HG02610 (cell line): ENCODE measurements at regions not wholly inside any gene's neighbourhood (a gene's known extent, or its start where the extent isn't known, plus 50 kb on each side); places are given as distances from the start of the nearest gene placed in this dataset.

Source experiments
- ATAC-seq: cut with Tn5 transposase; IDR thresholded peaks from one replicate; pipeline ENCODE4 v1.9.1; 2021; ENCODE audit warnings: mild to moderate bottlenecking, moderate library complexity; ENCODE audit not compliant: unreplicated experiment

- ATAC-seq: no peak
These were observed 205.6 kb downstream of the ALDH8A1 start for GRCh38 chr6:134744301-134744700.

DNA sequence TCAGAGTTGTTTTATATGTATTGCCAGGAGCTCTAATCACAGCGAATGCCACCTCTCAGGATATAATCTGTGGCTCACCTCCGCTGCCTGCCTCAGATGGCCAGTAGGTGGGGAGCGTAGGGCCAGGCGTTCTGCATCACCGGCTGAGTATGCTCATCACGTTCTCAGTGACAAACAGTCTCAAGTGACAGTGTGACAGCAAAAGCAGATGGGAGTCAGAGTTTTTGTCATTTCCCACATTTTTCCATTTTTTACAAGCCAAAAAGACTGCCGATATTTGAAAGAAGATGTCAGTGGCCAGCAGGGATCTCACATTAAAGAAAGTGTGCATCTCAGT lies 208.7 kb downstream of the ALDH8A1 start:
- no peak for ATAC-seq

DNA sequence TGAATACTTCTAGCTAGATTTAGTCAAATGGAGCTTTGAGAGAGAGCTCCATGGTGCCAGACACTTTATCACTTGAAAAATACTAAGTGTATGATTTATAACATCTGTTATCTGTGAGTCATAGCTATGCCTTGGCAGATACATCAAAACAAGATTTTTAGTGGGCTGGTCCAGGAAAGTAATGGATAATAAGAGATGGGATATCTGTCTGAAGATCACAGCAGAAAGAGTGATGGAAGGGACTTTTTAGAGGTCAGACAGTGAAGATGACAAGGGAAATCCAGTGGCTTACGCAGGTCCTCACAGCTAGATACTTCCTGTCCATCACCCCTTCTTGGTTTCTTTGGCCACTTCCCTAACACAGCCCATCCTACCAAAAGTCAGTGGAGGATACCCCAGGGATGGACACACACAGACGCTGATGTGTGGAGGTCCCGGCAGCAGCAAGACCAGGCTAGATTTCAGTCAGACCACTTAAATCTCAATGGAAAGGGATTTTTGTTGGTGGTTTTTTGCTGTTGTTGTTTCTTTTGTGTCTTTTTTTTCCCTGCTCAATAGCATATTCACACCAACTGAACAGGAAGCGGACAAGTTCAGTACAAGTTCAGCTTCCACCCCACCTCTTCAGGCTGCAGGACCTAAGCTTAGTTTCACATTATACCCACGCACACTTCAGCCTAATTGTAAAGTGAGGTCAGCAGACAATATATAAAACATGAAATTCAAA lies 209.3 kb downstream of the ALDH8A1 start:
- no peak for ATAC-seq

DNA sequence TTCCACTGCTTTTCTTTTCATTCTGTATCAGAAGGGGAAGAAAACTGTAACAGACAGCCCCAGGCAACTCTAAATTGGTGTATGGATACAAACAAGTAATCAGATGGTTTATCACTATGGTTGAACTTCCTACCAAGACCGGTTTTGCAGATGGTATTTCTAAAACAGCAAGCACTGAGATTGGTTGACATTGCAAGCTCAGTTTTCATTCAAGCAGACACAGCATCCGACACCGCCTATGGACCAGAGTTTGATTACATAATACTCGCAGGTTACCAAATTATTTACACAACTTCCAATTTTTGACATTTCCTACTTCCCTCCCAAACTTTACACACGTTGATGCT lies 209.9 kb downstream of the ALDH8A1 start:
- ATAC-seq: no peak

DNA sequence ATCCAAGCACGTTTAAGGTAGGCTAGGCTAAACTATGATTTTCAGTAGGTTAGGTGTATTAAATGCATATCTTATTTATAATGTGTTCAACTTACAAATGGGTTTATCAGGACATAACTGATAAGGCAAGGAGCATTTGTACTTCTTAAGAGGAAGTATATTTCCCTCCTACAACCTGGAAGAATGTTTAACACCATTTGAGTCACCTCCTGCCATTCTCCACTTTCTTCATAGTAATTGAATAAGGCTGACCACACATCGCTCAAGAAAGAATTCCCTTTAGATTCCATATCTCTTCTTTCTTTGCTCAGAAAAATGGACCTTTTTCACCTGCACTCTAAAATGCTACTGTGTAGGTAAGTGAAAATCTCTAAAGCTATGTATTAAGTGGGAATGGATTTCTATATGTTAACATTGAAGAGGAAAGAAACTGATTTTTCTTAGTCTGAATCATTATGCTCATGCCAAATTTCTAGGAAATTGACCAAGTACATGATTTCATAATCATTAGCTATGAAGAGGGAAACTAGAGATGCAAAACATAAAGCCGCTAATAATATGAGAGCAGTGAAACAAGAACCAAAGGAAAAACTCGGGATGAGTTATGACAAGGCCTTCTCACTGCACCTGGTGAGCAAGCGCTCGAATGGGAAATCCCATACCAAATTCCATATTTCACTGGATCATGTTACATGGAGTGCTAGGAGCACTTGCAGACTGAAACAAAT lies 210.4 kb downstream of the ALDH8A1 start:
- no peak for ATAC-seq

DNA sequence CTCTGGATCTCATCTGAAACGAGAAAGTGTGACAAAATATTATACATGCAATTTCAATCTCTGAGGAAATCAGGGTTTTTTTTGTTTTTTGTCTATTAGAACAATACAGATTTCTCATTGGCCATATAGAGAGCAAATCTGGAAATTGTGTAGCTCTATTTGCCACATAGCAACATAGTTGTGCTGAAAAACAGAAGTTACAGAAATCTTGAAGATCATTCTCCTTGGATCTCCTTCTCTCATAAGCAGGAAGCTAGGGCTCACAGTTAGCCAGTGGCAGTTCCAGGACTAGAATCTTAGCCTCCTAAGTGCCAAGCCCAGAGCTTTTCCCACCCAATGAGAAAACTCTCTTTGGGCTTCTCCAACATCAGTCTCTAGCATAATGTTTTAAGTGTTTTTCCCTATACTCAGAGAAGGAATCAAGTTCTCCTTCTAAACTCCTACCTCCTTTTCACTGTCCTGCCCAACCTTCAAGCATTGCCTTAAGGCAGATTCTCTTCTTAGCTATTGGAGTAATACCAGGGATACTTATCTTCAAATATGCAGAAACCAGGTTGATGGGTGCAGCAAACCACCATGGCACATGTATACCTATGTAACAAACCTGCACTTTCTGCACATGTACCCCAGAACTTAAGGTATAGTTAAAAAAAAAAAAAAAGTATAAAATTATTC lies 211.6 kb downstream of the ALDH8A1 start:
- no peak for ATAC-seq

DNA sequence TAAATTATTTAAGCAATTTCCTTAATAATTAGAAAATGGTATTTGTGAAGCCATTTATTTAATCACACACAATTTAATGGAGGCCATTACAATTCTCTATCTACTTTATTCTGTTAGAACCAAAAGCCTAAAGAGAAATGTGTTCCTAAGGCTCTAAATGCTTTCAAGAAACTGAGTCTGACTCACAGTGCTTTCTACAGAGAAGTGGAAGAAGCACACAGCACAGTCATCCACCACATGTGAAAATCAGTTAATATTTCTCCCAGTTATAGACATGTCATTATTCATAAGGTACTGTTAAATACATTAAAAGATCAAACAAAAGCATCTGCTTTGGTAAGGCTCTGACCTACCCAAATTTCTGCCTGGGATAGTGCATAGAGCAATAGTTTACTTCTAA lies 214.4 kb downstream of the ALDH8A1 start:
- ATAC-seq: no peak

DNA sequence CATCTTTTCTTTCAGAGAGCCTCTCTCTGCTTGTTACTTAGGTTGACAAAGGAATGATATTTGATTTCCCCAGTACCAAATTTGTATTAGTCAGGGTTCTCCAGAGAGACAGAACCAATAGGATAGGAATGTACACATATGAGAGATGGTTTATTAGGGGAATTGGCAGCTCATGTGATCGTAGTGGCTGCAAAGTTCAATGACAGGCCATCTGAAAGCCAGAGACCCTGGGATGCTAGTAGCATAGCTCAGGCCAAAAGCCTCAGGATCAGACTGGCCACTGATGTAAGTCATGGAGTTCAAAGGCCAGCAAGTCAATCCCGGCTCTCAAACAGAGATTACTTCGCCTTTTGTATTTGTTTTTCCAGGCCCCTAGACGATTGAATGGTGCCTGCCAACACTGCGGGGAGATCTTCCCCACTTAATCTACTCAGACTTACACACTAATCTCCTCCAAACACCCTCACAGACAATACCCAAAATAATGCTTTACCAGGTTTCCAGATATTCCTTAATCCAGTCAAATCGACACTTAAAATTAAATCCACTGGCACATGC lies 215.5 kb downstream of the ALDH8A1 start:
- no peak for ATAC-seq

- no peak for ATAC-seq
These were observed 216.1 kb downstream of the ALDH8A1 start for GRCh38 chr6:134733801-134734200.

DNA sequence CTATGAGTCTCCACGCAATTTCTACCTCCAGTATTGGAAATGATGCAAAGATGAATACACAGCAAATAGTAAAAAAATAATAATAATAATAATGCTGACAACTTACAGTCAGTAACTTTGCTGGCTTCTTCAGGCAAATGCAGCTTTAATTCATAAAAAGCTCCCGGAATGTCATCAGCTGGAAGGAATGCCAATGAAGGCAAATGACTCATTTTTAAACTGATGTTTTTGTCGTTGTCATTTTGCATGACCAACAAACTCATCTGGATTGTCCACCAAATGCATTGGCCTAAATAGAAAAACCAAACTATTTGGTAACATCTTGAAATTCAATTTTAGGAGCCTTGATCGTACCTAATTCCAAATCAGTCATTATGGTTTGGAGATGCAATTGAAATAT lies 217.1 kb downstream of the ALDH8A1 start:
- ATAC-seq: no peak

GRCh38 chr6:134731615-134732014 lies 218.3 kb downstream of the ALDH8A1 start:
- no peak for ATAC-seq

DNA sequence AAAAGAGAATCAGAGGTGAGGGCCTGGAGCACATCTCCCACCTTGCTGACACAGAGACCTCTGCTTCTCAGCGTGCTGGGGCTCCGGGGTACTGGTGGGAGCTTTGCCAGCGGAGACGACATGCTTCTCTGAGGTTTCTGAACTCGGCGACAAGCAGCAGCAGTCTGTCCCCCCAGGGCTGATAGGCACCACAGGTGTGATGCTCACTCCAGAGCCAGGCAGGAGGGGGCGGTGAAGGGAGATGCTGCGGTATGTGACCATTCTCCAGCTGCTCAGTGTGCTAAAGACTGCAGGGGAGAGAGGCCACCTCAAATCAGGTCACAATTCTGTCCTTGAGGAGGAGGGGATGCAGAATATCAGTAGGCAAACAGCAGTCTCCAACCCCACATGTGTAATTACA lies 219.9 kb downstream of the ALDH8A1 start:
- no peak for ATAC-seq

DNA sequence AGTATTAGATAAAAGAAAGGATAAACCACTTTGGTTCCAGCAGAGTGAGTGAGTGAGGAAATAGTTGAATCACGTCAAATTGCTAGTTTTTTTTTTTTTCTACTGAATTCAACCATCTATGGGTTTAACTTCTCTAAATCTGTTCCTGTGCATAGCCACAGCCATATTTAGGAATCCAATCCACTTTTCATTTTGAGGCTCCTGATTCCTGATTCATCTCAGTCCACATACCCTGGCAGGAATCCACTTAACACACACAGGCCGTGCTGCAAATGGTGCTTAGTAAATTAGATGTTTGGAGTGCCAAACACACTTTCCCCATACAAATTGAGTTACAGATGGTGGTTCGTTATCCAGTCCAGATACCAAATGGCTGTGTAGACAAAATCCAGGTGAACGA lies 220.3 kb downstream of the ALDH8A1 start:
- no peak for ATAC-seq

DNA sequence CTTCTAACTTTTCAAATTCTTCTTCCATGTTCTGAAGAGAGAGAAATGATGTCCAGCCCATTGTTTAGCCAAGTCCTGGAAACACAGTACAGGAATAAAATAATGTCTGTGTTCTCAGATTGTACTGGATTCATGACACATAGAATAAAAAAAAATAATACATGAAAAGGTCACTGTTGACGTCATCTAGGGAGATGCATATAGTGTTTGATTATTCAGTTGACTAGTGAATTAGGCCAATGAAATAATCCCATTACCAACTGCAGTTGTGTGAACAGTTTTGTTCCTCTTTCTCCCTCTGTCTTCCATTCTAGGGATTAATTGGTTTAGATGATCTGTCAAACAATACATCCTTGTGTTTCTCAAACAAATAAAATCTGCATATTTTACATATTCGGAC lies 222.8 kb downstream of the ALDH8A1 start:
- ATAC-seq: no peak

GRCh38 chr6:134725590-134725989 lies 224.3 kb downstream of the ALDH8A1 start:
- no peak for ATAC-seq

DNA sequence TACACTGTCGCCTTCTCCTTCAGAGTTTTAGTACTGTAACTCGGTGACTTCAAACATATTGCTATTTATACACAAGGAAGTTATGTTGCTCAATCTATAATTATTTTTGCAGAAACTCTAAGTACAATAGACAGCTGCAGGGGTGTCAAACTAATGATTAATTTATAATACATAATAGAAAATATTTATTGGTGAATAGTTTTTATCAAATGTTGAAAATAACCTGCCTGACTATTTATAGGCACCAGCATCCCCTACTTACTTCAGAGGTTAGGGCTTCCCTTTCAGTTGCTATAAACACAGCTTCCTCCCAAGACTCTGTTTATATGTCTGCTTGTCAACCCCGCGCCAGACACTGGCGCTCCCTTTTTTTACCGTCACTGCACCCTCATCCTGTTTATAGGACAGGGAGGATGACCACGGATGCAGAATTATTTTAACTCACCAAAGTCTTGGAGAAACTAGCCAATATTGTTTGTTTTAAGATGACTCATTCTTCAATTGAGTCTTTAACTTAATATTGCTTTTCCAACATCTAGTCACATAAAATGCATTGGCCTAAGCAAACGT lies 225.0 kb downstream of the ALDH8A1 start:
- no peak for ATAC-seq

GRCh38 chr6:134723081-134723871 lies 226.6 kb downstream of the ALDH8A1 start:
- ATAC-seq: no peak

DNA sequence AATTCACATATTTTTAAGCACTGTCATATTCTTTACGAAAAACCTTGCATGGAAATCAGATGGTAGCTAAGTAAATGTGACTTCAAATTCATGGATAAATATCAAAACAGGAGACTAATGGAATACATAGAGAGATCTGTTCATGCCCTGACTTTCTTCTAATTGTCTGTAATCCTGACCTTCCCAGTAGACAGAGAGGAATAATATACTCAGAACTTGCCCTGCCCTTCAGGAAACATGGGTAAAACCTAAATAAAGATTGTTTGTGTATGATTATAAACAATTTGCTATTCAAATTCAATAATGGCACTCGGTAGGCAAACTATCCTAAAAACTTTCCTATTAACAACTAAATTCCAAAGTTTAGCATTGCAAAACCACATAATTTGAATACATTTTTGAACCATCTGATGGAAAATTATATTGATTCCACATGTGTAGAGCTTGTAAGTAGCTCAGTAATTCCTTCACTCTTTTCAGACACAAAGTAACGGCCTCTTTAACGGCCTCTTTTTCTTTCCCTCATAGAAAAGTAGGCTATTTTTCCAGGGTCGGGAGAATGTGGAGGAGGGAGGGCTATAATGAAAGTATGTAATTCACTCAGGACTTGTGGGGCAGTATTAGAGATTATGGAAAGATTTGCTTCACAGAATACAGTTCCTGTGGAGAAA lies 227.6 kb downstream of the ALDH8A1 start:
- ATAC-seq: no peak

- no peak for ATAC-seq
These were observed 228.9 kb downstream of the ALDH8A1 start for GRCh38 chr6:134721060-134721405.

DNA sequence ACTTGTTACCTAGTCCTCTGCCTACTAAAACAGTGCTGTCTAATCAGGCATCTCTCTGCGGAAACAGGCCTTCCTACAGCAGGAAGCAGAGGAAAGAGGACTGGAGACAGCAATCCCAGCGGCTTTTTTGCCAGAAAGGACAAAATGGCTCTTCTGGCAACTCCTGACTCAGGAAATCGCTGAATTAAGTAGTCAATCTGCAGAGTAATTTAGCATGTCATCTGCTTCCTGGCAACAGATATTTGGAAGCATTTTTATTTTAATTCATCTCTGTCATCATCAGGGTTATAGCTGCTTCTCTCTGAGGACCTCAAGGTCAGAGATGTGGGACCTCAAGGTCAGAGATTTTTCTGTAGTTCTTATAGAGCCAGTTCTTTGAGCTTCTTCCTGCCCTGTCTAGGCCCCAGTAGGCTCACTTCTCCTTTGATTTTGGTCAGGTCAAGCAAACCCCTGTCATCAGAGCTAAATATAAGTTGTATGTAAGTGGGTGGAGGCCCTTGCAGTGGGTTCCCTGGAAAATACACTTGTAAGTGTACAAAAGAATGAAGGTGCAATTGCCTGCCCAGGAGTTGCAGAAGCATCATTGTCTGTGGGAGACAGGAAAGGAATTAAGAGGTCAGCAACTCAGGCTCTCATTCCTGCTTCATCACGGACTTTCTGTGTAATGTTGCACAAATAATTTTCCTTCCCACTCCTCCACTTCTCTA lies 229.4 kb downstream of the ALDH8A1 start:
- no peak for ATAC-seq
